Thyroid gland (tissue), 4 donors: ENCODE measurements at regions not wholly inside any gene's neighbourhood (a gene's known extent, or its start where the extent isn't known, plus 50 kb on each side); places are given as distances from the start of the nearest gene placed in this dataset.

Experiments used
- CTCF ChIP-seq, 6 experiments: fragments of 200-600 bp in 3 of 6; fragments of 450-650 bp in 3 of 6; sonication (generic) in 3 of 6; IDR thresholded peaks; one replicate each; pipeline ENCODE4 v1.5.1; 2016 to 2019; ENCODE audit warnings: antibody characterized with exemption in 6 of 6, mild to moderate bottlenecking in 2 of 6, inconsistent platforms in 1 of 6, moderate library complexity in 1 of 6
- POLR2A ChIP-seq, 2 donors: fragments of 450-650 bp; IDR thresholded peaks; one replicate each; pipeline ENCODE4 v1.6.1; 2017; ENCODE audit warnings: antibody characterized with exemption in 2 of 2, mild to moderate bottlenecking in 2 of 2, moderate library complexity in 1 of 2

GRCh38 chr6:164563924-164564323, 745.5 kb downstream of the C6orf118 start:
- no peak for TF ChIP-seq CTCF (IDR thresholded peaks at IDR 0.05)
- TF ChIP-seq POLR2A (IDR thresholded peaks at IDR 0.05) = no peak
